ENCODE measurements at regions not wholly inside any gene's neighbourhood (a gene's known extent, or its start where the extent isn't known, plus 50 kb on each side); places are given as distances from the start of the nearest gene placed in this dataset.

- no peak for TF ChIP-seq CTCF (IDR thresholded peaks at IDR 0.05; ENCODE audit: low read length)
- TF ChIP-seq EZH2 (IDR thresholded peaks at IDR 0.05; ENCODE audit: borderline replicate concordance, low read length), result no peak
These were observed 485.4 kb downstream of the TLR4 start for GRCh38 chr9:118189615-118190014.

All from OCI-LY1 (cell line).